Fibroblast of the aortic adventitia (primary cell): ENCODE measurements at regions not wholly inside any gene's neighbourhood (a gene's known extent, or its start where the extent isn't known, plus 50 kb on each side); places are given as distances from the start of the nearest gene placed in this dataset.
"Not testable (repeated sequence)": the region's sequence is repeated elsewhere in the genome, so short reads cannot be mapped to it uniquely, and the experiment has no call there.

ENCODE experiments used
- DNase-seq: peaks from one replicate; pipeline ENCODE4 v3.0.0-alpha.2; 2010; ENCODE audit warnings: low read depth
- H3K4me3 ChIP-seq: 2 replicates; pipeline ENCODE4 v1.5.1; 2011; ENCODE audit warnings: low read depth, mild to moderate bottlenecking, control low read depth, low read length, moderate library complexity
- CTCF ChIP-seq: IDR thresholded peaks from 2 replicates; pipeline ENCODE4 v1.5.1; 2011; ENCODE audit warnings: mild to moderate bottlenecking, low read length, control low read depth, inconsistent platforms; ENCODE audit not compliant: insufficient read depth

GRCh38 chr1:5682626-5683225 is 309.5 kb downstream of the NPHP4 start:
- H3K4me3 ChIP-seq: no peak overlapping the region
- TF ChIP-seq CTCF: no peak
- DNase-seq: no peak

GRCh38 chr1:5681654-5682053 is 310.6 kb downstream of the NPHP4 start:
- no peak for TF ChIP-seq CTCF

DNA sequence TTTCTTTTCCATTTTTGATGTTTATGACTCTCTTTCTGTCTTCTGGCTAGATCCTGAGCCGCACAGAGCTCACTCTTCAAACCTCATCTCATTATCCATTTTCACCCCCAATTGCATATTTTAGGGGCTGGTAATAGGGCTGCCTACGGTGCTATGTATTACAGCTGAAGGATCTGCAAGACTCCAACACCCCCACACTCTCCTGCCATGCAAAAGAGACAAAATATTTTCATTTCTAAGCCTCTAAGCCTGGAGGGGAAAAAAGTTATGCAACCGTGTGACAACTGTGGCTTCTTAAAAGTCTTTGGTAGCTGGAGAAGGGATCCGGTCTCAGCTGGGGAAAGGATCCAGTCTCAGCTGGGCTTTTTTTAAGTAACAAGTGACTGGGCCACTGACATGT is 311.6 kb downstream of the NPHP4 start:
- no peak for TF ChIP-seq CTCF
- no peak overlapping the region for H3K4me3 ChIP-seq
- no peak for DNase-seq

More at GRCh38 chr1:5681654-5682053, 310.6 kb downstream of the NPHP4 start:
- no peak for DNase-seq
- no peak overlapping the region for H3K4me3 ChIP-seq

DNA sequence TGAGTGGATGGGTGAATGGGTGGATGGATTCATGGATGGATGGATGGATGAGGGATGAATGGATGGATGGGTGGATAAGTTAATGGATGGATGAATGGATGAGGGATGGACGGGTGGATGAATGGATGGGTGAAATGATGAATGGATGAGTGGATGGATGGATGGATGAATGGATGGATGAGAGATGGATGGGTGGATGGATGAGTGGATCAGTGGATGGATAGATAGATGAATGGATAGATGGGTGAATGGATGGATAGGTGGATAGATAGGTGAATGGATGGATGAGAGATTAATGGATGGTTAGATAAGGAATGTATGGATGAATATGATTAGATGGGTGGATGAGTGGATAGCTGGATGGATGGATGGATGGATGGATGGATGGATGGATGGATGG is 313.5 kb downstream of the NPHP4 start:
- H3K4me3 ChIP-seq: no peak overlapping the region
- DNase-seq: no peak
- no peak for TF ChIP-seq CTCF

DNA sequence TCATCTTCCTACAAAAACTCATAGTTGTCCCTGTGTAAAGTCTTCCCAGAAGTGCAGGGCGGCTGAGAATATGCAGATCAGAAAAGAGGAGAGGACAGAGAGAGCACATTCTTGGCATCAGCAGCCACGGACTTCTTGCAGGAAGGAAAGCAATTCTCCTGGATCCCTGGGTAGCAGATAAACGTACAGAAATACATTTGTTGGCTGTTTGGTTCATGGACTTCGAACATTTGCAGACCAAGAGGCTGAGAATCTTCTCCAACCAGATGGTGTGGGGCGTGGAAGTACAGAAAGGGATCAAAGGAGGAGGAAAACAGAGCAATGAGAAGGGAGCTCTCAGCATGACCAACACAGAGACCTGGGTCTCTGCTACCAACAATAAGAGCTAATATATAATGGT is 319.9 kb downstream of the NPHP4 start:
- not testable (repeated sequence) for DNase-seq, H3K4me3 ChIP-seq

GRCh38 chr1:5670590-5671350 is 321.5 kb downstream of the NPHP4 start:
- no peak for DNase-seq
- no peak for TF ChIP-seq CTCF

DNA sequence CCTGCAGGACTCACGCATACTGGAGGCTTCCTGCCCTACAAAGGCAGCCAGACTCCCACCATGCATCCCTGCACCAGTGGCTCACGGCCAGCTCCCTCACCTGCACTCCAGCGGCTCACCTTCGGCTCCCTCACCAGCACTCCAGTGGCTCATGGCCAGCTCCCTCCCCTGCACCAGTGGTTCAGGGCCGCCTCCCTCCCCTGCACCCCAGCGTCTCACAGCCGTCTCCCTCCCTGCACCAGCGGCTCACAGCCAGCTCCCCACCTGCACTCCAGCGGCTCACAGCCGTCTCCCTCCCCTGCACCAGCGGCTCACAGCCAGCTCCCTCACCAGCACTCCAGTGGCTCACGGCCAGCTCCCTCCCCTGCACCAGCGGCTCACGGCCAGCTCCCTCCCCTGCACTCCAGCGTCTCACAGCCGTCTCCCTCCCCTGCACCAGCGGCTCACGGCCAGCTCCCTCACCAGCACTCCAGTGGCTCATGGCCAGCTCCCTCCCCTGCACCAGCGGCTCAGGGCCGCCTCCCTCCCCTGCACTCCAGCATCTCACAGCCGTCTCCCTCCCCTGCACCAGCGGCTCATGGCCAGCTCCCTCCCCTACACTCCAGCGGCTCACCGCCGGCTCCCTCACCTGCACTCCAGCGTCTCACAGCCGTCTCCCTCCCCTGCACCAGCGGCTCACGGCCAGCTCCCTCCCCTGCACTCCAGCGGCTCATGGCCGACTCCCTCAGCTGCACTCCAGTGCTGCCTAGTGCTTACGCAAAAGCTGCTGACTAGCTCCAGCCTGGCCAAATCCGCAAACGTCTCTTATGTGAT is 324.5 kb downstream of the NPHP4 start:
- no peak for DNase-seq
- TF ChIP-seq CTCF: no peak
- H3K4me3 ChIP-seq: no peak overlapping the region

More at GRCh38 chr1:5670590-5671350, 321.5 kb downstream of the NPHP4 start:
- H3K4me3 ChIP-seq: no peak overlapping the region
